ENCODE measurements at regions not wholly inside any gene's neighbourhood (a gene's known extent, or its start where the extent isn't known, plus 50 kb on each side); places are given as distances from the start of the nearest gene placed in this dataset.

DNA sequence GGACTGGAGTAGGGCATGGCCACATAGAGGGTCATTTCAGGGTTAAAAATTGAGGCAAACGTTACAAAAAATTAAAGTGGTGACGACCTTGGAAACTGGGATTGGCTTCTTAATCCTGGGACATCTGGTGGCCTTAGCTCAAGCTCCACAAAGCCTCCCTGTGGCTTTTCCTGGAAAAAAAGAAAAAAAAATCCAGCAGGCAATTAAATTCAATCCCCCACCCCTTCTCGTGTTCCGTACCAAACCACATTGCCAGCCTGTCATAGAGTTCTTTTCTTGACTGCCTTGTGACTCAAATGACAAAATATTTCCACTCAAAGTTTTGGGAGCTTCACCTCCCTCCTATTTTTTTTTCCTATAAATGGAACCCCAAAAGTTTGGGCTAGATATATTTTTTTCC is 195.6 kb downstream of the HRH4 start:
- TF ChIP-seq, protein P1, sequence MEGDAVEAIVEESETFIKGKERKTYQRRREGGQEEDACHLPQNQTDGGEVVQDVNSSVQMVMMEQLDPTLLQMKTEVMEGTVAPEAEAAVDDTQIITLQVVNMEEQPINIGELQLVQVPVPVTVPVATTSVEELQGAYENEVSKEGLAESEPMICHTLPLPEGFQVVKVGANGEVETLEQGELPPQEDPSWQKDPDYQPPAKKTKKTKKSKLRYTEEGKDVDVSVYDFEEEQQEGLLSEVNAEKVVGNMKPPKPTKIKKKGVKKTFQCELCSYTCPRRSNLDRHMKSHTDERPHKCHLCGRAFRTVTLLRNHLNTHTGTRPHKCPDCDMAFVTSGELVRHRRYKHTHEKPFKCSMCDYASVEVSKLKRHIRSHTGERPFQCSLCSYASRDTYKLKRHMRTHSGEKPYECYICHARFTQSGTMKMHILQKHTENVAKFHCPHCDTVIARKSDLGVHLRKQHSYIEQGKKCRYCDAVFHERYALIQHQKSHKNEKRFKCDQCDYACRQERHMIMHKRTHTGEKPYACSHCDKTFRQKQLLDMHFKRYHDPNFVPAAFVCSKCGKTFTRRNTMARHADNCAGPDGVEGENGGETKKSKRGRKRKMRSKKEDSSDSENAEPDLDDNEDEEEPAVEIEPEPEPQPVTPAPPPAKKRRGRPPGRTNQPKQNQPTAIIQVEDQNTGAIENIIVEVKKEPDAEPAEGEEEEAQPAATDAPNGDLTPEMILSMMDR (IDR thresholded peaks at IDR 0.05) = no peak
- TF ChIP-seq POLR2AphosphoS5 (IDR thresholded peaks at IDR 0.05) = no peak

Data from suprapubic skin (tissue), 3 donors.